GM21381 (cell line): ENCODE measurements at regions not wholly inside any gene's neighbourhood (a gene's known extent, or its start where the extent isn't known, plus 50 kb on each side); places are given as distances from the start of the nearest gene placed in this dataset.

ENCODE experiments used
- ATAC-seq: cut with Tn5 transposase; IDR thresholded peaks from one replicate; pipeline ENCODE4 v1.9.1; 2021; ENCODE audit warnings: mild to moderate bottlenecking, moderate library complexity; ENCODE audit not compliant: unreplicated experiment

DNA sequence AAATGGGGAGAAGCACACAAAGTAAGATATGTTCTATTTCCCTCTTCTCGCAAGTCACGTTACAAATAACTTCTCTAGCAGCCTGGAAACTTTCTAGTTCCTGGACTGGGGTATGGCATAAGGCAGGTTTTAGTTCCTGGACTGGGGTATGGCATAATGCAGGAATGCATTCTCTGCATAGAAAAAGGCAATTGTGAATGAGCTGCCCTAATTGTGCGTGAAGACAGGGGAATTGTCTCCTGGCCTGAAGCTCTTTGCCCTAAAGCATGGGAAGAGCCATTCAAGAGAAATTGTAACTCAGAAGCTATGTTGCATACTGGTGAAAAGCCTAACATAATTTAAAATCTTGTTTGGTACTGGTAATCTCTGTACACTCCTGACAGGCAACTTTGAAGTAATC is 54.3 kb upstream of the CBLB start:
- ATAC-seq = no peak

DNA sequence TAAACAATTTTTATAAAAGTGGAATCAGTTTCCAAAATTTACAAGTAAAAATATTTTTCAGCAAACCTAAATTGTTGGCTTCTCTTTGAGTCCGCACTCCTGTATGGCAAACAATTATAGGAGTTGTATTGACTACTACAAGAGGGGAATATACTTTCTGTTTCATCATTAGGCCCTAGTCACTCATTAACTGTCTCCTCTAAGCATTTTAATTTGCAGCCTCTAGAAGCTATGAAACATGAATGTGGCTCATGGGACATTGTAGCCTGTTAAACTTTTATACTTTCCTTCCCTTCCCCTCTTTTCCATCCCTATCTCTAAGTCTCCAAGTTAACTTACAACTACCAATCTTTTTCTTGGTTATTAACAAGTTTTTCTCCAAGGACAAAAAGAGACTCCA is 58.9 kb upstream of the CBLB start:
- no peak for ATAC-seq

DNA sequence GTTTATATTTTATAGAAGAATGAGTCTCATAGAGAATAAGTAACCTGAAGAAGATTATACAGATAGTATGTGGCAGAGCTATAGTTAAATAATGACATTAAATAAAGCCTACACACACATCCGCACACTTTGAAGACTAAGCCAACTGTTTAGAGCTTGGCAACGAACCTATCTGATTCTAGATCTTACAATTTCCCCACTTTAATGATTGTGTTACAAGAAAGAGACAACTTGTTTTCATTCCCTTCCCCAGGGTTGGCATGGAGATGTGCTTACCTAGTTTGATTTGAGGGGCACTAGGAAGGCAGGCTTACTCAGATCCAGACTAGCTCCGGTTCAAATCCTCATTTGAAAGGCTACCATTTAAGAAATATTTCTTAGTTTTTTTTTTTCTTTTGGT is 61.9 kb upstream of the CBLB start:
- ATAC-seq = no peak

DNA sequence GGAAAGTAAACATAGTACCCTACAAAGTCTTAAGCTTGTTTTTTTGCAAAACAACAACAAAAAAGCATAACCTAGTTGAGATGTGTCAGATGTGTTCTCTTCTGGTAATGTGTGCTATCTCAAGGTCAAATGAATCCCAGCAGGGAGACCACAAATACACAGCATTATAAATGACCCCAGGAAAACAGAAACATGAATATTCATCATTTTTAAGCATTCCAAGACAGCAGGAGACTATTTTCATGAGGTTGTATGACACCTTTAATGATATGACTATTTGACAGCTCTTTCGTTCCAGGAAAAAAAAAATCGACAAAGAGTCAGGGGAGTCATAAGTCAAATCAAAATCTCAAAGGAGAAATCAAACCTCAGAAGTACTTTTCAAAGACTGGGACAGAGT is 62.7 kb upstream of the CBLB start:
- no peak for ATAC-seq

DNA sequence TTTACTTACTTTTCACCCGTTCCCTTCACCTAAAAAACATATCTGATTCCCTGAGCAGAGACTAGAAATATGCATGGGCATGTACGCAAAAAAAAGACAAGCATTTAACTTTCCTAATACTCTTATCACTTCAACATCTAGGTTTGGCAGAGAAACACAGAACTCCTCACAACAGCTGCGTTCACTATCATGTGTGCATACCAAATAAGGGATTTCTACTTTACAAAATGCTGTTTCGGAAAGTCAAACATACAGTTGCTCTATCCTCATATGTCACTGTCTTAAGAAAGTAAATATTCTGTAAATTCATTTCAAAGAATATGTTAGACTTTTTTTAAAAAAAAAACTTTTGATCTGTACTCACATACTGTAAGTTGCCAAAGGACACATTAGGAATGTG is 65.1 kb upstream of the CBLB start:
- no peak for ATAC-seq

DNA sequence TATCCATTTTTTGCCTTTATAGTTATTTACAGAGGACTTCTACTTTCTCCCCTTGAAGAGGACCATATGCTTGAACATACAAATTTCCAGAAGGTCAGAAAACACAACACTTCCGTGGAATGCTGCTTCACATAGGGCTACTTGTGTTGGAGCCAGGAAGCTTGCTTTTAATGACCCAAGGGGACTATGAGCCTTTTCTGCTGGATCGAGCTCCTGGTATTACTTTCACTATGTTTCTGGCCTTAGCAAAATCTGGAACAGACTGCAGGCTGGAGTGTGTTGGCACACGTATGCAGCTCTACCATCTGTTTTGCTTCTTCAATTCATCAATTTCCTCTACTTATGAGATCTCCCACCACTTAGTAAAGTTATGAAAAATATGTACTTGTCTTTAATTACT is 69.3 kb upstream of the CBLB start:
- no peak for ATAC-seq

DNA sequence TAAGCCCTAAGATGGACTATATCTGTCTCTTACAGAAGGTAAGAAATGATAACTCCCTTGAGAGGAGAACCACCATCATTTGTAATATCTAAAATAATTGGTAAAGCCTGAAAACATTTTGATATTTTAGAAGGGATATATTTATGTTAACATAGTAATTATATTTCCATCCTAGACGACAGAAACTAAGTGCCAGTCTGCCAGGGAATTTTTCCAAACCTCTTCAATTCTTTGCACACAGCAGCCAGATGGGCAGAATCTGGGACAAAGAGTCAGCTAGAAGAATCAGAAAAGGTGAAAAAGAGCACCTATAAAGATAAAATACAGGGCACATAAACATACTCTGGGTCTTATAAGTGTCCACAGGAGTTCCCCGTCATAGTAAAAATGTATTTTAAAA is 70.0 kb upstream of the CBLB start:
- ATAC-seq = no peak

DNA sequence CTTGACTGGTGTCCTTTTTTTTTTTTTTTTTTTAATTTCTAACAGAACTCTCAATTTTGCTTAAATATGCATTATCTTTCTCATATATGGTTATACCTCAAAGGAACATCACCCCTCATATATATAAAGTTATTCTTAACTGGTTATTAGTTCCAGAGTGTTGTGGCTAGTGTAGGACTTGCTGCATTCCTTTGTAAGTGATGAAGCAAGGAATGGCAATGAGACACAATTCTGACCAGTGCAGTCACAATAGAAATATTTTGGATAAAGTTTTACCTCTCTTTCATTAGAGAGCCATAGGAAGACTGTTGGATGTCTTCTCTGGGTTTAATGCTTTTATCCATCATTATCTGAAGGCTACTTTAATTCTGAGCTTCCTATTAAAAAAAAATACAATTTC is 75.5 kb upstream of the CBLB start:
- no peak for ATAC-seq

DNA sequence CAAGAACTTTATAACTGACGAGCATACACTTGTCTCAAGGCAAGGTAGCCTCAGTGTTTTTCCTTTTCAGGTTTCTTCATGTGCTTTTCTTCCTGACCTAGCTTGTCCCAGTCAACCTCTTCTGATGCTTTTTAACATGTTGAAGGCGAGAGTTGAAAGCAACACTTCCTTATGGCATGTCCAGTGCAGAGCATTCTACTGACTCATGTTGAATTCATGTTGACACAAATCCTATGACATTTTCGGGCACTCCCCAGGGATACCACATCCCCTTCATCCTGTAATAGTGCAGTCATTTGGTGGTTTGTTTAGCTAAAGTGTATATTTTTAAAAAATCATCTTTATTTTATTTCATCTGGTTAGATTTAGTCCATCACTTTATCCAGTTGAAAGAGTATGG is 75.9 kb upstream of the CBLB start:
- no peak for ATAC-seq

DNA sequence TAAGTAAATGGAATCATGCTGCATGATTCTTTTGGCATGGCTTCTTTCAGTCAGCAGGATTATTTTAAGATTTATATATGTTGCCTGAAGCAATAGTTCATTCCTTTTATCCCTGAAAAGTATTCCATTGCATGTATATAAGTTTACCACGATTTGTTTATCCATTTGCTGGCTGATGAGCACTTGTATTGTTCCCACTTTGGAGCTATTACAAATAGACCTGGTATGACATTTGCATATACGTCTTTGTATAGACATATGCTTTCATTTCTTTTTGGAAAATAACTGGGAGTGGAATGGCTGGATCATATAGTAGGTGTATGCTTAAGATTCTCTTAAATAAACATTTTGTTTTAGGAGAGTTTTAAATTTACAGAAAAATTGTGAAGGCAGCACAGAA is 79.3 kb upstream of the CBLB start:
- ATAC-seq = no peak

DNA sequence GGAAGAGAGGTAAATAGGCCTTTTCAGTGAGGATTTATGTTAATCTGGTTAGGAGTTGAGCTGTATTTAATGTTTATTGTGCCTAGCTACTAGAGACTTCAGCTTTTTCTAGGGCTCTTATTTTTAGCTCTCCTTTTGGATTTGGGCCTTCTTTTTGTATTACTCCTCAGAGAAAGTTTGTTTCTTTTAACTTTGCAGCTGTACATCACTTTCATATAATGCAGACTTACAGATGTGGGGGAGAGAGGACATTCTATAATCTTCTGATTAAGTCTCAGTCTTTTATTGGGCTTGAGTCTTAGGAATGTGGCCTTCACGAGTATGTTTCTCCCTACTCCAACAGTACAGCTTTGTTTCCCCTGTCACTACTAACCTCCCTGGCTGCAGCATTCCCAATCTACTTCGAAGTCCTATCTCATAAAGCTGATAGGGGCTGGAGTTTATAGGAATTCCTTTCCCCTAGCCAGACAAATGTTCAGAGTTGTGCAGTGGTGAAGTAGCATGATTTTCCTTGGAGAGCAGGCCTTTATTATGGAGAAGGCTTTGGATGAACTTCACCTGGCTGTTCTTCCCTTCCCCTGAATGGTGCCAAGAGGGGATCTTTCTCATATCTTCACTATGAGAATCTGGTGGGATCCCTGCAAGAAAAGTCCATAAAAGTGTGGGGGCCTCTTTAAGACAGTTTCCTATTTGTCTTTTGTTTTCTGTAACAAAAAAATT is 82.2 kb upstream of the CBLB start:
- no peak for ATAC-seq

DNA sequence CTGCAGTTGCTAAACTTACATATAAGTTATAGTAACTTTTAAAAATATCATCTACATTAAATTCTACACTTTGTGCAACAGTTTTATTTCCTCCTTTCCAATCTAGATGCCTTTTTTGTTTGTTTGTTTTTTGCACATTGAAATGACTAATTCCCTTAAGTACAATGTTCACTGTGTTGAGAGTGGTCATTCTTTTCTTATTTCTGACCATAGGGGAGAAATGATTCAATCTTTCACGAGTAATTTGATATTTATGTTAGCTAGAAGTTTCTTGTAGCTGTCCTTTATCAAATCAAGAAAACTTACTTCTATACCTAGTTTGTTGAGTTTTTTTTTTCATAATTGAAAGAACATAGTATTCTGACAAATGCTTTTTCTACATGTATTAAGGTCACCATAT is 85.0 kb upstream of the CBLB start:
- no peak for ATAC-seq

DNA sequence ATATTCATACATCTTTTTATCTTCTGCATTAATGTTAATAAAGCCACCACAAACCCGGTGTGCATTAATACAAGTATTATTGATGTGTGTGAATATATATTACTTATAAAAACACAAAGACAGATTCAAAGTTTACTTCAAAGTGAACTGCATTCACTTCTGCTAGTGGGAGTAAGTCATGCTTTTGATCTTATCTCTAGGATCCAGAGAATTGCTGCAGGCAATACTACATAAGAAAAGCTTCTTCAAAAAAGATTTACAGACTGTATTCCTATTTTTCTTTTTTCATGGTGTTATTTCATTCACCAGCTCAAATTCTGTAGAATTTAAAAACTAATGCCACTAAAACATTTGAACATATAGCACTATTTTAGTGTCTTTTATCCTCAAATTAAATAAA is 87.5 kb upstream of the CBLB start:
- ATAC-seq = no peak

DNA sequence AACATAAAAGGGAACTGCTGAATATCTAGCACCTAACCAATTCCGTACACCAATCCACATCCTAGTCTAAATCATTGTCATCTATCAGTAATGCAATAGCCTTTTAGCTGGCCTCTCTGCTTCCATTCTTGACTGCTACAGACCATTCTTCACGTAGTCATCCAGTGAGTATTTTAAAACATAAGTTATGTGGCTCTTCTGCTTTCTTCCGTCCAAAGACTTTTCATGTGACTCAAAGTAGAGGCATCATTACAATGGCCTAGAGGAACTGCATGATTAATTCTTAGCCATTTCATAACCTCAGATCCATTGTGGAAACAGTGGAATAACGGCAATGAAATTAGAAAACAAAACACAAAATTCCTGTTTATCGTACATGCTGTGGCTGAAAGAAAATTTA is 88.9 kb upstream of the CBLB start:
- ATAC-seq = no peak

DNA sequence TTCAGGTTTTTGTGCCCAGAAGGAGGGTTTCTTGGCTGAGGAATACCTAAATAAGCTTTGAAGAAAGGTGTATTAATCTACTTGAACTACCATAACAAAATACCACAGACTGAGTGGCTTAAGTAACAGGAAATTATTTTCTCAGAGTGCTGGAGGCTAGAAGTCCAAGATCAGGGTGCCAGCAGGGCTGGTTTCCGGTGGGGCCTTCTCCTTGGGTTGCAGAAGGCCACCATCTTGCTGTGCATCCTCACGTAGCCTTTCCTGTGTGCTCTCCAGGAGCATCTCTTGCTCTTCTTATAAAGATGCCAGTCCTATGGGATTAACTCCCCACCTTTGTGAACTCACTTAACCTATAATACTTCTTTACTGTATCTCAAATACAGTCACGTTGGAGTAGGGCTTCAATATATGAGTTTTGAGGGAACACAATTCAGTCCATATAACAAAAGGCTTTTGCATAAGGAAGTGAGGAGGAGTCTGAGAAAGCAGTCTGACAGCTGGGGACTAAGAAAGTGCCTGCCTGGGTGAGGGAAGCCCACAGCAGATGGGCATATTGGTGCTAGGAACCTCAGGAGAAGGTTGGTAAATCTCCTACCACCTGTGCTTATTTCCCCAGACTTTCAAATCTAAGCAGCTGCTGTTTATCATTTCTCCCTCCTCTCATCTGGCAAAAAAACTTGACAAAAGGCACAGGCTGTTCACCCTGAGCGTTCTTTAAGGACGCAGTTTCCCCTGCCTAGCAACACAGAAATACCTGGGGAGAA is 89.6 kb upstream of the CBLB start:
- ATAC-seq = no peak

DNA sequence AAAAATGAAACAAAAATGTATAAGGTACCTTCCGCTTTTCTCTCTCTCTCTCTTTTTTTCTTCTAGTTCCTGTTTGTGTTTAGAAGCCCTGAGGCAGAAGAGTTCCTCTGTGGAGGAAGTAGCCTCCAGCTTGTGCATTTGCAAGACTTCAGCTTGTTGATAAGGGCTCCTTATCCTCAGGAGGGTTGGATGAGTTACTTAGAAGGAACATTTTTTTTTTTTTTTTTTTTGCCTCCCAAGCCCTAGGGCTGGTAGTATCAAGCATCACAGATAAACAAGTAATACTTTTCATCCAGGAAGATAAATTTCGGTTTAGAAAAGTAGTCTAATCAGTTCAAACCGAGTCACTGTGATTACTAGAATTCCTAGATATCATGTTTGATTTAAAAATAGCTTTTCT is 91.0 kb upstream of the CBLB start:
- no peak for ATAC-seq

DNA sequence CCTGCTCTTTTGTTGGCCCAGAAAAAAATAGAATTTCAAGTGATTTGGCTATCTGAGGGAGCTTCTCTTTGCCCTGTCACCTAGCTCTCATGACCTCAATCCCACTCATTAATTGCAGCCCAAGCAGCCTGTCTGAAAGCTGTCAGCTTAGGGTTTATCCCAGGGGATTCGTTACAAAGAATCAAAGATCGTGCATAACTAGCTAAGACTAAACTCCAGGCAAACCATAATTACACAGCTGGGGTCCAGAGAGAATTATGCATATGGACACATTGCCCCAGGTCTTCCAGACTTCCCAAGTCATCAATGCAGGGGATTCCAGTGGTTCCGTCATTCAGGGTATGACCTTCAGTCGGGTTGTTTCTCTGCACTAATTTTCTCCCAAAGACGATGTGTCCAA is 91.6 kb upstream of the CBLB start:
- no peak for ATAC-seq

DNA sequence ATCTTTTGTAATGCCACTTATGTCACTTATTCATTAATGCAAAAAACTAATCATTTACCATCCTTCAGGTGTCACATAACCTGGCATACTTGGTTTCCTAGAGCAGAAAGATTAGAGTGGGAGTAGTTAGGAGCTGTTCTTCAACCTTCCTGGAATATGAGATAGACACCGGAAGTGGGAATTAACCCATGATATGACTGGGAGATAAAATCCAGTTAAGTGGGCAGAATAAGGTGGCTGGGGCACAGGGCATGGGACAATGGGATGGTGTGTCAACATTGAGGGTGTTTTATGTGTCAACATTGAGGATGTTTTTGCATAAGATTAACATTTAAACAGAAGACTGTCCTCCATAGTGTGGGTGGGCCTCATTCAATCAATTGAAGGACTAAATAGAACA is 94.3 kb upstream of the CBLB start:
- no peak for ATAC-seq

DNA sequence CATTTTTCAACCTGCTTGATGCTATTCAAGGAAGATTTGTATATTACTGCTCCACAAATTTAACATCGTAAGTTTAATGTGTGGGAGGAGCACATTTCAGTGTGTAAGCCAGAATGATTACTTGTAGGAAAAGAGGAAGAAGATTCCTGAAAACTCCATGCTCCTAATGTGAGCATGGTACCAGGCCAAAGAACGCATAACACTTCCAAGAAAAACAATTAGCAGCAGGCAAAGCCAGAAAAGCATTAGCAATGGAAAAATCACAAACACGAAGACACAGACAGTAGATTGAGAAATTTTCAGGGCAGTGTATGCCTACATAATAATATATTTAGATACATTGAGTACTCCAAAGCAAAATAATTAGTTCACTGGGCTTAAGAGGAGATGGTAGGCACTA is 96.6 kb upstream of the CBLB start:
- no peak for ATAC-seq

DNA sequence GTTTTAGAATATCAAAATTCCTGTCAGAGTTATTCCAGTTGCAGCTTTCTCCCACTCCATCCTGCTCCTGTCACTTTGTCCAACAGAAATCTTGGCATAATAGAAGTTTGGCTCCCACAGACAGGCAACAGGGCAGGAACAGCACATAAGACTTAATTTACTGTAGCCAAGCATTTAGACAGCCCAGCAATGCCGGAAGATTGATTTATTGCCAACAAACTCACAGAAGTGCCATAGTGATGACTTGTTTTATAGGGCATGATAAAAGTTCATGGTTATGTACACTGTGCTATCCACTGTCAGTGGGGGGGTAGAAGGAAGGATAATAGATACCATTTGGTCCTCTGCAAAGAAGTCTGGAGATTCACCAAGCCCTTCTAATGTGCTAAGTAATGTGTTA is 98.3 kb upstream of the CBLB start:
- no peak for ATAC-seq

DNA sequence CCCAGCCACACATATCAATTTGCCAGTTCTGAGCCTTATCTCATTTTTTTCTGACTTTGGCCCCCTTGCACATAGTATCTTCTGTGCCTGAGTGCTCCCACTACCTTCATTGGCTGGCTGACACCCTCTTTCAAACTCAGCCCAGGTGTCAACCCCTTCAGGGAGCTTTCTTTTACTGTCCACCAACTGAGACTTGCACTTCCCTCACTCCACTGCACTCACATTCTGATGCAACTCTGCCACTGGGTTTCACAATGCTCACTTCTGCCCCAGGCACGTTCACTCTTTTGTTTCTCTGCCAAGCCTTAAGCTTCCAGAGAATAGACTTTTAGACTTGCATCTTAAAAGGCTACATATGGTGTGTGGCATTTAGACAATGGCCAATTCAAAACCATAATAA is 101.5 kb upstream of the CBLB start:
- no peak for ATAC-seq

DNA sequence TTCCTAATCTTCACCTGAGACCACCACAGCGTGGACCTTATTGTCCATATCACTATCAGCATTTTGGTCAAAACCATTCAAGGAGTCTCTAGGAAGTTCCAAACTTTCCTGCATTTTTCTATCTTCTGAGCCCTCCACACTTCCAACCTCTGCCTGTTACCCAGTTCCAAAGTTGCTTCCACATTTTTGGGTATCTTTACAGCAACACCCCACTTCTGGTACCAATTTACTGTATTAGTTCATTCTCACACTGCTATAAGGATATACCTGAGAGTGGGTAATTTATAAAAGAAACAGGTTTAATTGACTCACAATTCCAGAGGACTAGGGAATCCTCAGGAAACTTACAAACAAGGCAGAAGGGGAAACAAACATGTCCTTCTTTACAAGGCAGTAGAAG is 103.3 kb upstream of the CBLB start:
- no peak for ATAC-seq

DNA sequence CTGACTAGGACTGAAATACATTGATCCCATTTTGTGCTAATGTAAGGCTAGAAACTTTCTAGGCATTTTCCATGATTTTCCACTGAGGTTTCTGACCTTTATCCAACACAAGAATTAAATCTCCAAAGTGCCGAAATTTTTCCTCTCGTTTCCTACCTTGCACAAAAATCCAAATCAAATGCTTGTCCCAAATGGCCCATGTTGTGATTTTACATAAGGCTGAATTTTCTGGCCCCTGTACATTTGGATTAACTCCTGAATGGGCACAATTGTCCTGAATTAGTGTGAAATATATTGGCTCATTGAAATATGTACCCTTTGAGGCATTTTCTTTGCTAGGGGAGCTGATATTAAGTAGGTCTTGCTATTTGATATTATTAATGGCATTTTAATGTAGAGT is 105.6 kb upstream of the CBLB start:
- ATAC-seq = no peak
